ENCODE measurements at regions not wholly inside any gene's neighbourhood (a gene's known extent, or its start where the extent isn't known, plus 50 kb on each side); places are given as distances from the start of the nearest gene placed in this dataset.

DNA sequence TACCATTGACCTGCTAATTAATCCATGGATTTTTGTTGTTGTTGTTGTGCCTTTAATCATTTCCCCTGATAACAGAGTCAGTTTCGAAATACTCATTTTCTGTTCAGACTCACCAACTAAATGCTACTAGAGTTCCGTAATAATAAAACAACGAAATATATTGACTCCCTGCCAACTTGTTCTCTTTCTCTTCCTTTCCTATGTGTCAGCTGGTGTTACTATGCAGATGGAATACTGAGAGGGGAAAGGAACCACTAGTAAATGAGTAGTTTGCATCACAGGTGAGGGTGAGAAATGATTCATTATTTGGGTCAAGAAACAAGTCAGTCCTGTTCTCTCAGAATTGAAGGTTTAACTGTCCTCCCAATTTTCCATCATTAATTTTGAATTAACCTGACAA, 1027.3 kb downstream of the TUSC7 start:
- no peak for DNase-seq

DNA sequence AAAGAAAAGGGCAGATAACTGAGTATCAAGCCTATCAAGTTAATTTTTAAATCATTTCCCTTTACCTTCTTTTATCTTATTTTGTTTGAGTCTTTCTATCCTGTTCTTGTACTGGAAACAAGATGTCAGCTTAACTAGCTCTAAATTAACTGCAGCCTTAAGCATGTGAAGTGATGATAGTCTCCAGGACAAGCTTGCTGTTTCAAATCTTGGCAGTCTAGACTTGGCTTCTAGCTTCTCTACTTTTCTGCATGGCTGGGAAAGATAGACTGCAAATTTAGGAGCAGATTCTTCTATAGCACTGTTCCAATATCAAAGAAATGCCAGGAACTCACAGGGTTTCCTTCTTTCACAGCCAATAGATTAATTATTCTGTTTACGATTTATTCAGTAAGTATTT, 1034.4 kb downstream of the TUSC7 start:
- DNase-seq: no peak

GRCh38 chr3:117744935-117745334, 1035.4 kb downstream of the TUSC7 start:
- peak in 1 of 3 experiments; percentile 47 for DNase-seq

DNA sequence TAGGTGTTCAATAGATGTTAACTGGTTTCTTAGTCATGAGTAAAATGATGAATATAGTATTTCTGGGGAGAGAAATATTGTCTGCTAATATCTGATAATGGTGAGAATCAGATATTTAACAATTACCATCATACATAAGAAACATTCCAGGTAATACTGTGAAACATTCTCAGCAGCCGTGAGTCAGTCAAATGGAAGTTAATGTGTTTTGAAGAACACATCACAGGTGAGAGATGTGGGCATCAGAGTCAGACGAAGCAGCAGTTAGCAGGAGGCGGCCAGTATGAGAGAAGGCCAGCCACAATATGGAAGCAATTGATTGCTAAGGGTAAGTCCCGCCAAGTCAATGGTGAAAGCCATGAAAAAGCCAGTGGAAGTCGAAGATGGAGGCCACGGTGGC, 1035.9 kb downstream of the TUSC7 start:
- no peak for DNase-seq

- no peak for DNase-seq
Observed at GRCh38 chr3:117746066-117746465, 1036.5 kb downstream of the TUSC7 start.

DNA sequence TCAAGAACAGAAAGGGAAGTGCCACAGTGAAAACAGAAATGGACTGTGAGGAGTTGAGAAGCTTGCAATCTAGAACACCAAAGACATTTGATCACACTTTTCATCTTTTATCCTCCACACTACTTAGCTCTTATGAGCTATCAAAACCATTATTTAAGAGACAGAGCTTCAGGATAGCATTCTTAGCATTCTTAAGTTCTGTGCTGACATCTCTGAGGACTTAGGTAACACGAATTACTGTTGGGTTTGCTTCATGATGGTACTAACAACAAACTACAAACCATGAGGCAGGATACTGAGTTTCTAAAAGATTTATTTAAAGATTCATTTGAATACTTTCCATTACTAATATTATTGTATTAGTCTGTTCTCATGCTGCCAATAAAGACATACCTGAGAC, 1038.6 kb downstream of the TUSC7 start:
- DNase-seq: no peak

- DNase-seq: no peak
Observed at GRCh38 chr3:117750674-117751269, 1041.2 kb downstream of the TUSC7 start.

GRCh38 chr3:117751651-117752050, 1042.1 kb downstream of the TUSC7 start:
- DNase-seq: no peak

DNA sequence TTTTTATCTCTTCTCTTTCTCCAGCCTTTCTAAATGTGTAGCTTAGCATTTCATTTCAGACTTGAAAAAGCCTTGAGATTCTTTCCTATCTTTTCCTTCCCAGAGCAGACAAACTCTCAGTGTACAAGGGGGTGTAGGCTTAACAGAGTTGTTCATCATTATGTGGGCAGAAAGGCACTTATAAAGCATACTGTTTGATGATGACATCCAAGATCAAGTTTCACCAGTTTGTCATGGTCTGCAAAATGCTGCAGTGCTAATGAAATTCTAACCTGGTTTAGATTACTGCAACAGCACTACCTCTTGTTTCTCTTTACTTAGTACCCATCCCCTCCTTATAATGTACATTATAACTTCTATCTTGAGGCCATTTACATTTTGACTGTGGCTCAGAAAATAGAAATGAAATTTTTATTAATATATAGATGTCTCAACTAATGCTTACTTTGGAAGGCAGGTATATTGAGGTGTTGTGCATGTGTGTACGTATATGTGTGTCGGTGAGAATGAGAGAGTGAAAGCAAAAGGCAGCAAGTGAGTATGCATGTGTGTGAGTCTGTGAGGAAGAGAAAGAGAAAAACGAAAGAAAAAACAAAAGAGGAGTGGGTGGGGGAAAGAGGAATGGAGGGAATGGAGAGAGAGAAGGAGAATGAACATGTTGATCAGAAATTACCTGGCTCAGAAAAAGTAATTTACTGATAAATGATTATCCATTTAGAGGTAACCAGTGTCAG, 1043.6 kb downstream of the TUSC7 start:
- peak in 1 of 3 experiments; percentile 65 for DNase-seq

GRCh38 chr3:117754058-117754457, 1044.5 kb downstream of the TUSC7 start:
- no peak for DNase-seq

DNA sequence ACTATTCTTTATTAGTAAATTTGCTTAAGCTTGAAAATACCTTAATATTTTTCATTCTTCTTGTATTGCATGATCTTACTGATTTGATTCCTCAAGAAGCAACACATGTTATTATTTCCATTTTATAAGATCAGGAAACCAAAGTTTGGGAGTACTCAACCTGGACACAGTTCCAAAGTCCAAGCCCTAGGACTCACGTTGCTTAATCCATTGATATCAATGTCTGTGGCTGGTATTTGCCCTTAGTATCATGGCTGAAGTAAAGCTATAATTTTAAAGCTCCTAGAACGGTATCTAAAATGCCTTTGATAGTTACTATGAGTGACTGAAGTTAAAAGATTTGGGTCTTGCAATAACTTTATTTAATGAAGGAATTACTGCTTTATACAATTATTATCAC, 1045.3 kb downstream of the TUSC7 start:
- no peak for DNase-seq

DNA sequence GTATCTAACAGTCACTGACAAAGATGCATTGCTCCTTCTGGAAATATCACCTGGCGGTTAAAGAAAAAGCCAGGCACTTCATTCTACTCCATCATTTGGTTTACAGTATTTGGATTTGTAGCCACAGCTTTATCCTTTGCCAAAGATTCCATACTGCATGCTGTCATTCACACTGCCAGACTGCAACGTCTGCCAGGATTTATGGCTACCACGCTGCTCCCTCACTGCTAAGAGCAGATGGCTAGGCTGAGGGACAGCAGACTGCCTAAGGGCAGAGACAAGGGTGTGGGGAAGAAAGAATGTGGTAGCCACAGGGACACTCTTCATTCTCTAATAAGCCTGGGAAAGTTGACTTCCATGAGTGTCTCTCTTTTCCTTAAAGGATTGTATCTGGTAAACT, 1047.0 kb downstream of the TUSC7 start:
- peak; percentile 14 to 70 (median 59) for DNase-seq

DNA sequence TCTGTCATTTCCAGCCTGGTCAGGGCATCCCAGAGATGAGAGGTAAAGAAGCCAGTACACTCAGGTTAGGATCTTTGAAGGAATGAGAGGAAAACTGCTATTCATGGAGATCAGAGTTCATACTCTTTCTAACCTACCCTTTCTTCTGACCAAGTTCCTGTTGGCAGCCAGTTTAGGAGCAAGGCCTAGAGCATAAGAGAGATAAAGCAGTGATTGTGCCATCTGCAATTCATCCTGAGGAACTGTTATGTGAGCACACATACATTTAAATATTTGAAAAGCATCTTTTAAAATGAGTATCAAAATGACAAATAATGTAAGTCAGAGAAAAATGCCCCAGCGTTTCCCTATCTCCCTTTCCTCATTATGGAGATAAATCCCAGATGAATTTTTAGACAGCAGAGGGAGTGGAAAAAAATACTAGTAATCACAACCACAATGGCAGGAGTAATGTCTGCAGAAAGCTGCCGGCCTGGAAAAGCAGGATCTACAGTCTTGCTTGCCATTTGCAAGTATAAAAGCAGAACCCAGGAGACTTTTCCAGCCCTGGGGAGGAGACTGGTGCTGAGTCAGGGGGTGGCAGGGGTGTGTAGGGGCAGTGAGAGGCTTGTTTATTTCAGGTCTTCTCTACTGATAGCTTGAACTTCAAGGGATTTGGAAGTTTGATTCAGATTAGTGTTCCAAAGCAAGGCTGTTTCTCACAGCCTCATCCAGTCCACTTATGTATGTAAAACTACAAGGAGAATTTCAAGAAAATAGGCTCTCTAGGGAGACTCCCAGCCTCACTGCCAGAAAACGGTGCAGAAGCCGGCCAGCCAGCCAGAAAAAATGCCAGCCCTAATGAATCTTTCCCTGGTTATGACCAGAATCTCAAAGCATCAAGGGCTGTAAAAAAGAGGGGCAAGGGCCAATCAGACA, 1052.4 kb downstream of the TUSC7 start:
- no peak for DNase-seq

GRCh38 chr3:117762621-117763037, 1053.0 kb downstream of the TUSC7 start:
- DNase-seq: peak in 2 of 3 experiments; percentile 7 to 37

DNA sequence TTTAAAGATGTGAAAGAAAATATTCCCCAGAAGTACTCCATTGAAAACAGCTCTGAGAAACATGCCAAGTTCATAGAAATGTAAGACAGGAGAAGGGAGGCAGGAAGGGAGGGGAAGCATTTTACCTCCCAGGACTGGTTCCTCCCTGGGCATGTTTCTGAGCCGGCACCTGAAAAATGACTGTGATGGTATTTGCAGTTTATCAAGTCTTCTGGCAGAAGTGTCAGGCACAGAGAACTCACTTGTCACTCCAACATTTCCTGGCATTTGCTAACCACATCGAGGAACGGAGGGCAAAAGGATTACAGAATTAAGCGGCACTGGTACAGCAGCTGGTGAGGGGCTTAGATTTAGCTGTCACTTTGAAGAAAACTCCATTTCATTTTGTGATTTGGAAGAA, 1054.0 kb downstream of the TUSC7 start:
- DNase-seq: no peak

- DNase-seq: no peak
Observed at GRCh38 chr3:117768581-117768980, 1059.0 kb downstream of the TUSC7 start.

GRCh38 chr3:117774130-117774529, 1064.6 kb downstream of the TUSC7 start:
- no peak for DNase-seq

DNA sequence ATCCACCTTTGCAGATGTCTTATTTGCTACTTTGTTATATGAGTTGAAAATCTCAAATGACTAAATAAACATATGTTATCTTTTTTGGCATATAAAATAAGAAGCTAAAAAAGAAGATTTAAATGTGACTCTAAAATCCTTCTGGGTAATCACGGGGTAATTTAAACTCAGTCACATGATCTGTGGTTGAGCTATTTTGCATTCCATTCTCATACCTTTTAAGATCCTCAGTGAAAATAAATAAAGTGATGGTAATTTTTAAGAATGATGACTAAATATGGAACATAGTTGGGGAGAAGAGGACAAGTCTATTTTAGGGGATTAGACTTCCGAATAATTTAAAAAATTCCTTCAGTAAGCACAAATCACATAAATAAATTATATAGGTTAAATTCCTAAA, 1076.8 kb downstream of the TUSC7 start:
- no peak for DNase-seq

- peak in 2 of 3 experiments; percentile 15 to 93 for DNase-seq
Observed at GRCh38 chr3:117788061-117788460, 1078.5 kb downstream of the TUSC7 start.

- peak in 1 of 3 experiments; percentile 66 for DNase-seq
Observed at GRCh38 chr3:117788506-117788905, 1078.9 kb downstream of the TUSC7 start.

DNA sequence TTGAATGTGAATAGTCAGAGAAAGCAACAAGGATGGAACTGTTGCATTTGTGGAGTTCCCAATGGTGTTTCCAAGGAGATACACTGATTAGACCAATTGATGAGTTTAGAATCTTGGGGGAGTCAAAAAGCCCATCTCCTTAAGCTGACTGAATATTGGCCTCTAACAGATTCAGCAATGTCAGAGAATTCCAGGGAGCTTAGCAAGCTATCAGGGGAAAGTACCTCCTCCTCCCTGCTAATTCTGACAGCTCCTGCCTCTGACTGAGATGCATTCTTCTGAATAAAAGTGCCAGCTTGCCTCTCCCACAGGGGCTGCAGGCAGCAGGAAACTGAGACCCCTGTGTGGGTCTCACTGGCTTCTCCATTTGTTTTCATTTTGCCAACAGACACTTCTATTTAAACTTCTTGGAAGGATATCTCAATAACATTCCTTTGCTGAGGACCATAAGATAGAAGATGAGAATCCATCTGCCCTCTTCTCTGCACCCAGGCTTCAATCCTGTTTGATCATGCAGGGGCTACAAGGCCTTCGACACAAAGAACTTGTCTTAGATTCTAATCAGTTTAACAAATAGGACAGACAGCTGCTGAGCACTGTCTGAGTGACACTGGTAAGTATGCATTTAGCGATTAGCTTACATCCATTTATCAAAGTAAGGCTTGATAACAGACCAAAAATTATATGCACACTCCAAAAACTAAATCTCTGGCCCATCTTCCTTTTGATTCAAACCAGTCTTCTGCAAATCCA, 1080.8 kb downstream of the TUSC7 start:
- DNase-seq: no peak

GRCh38 chr3:117793622-117794265, 1084.2 kb downstream of the TUSC7 start:
- DNase-seq: peak in 1 of 3 experiments; percentile 24
